Endodermal cell (in vitro differentiated cells): ENCODE measurements at regions not wholly inside any gene's neighbourhood (a gene's known extent, or its start where the extent isn't known, plus 50 kb on each side); places are given as distances from the start of the nearest gene placed in this dataset.

Source experiments
- DNase-seq: peaks from one replicate; pipeline ENCODE4 v3.0.0-alpha.2; 2017
- H3K27ac ChIP-seq: 2 replicates; pipeline ENCODE4 v1.5.1; 2013; ENCODE audit warnings: mild to moderate bottlenecking, low read depth, low read length, moderate library complexity
- H3K27me3 ChIP-seq: 2 replicates; pipeline ENCODE4 v1.6.1; 2013; ENCODE audit warnings: mild to moderate bottlenecking, low read length, moderate library complexity; ENCODE audit not compliant: insufficient read depth, control insufficient read depth, poor library complexity, severe bottlenecking
- H3K36me3 ChIP-seq: 2 replicates; pipeline ENCODE4 v1.7.0; 2013; ENCODE audit warnings: mild to moderate bottlenecking, low read length, moderate library complexity; ENCODE audit not compliant: control insufficient read depth, insufficient read depth
- H3K4me1 ChIP-seq: one replicate; pipeline ENCODE4 v1.7.0; 2013; ENCODE audit warnings: low read length; ENCODE audit not compliant: control insufficient read depth, insufficient read depth
- H3K4me3 ChIP-seq: 2 replicates; pipeline ENCODE4 v1.5.1; 2013; ENCODE audit warnings: mild to moderate bottlenecking, low read length, moderate library complexity
- H3K9ac ChIP-seq: 2 replicates; pipeline ENCODE4 v1.6.1; 2013; ENCODE audit warnings: mild to moderate bottlenecking, low read length, moderate library complexity; ENCODE audit not compliant: poor library complexity, severe bottlenecking; ENCODE audit errors: extremely low read depth
- H3K9me3 ChIP-seq: 2 replicates; pipeline ENCODE4 v1.6.1; 2013; ENCODE audit warnings: mild to moderate bottlenecking, low read length, moderate library complexity; ENCODE audit not compliant: control insufficient read depth
- H3K27ac Mint-ChIP-seq: 2 replicates; pipeline ENCODE4 v1.8.0; 2020; ENCODE audit warnings: mixed read lengths
- H3K27me3 Mint-ChIP-seq: 2 replicates; pipeline ENCODE4 v1.8.0; 2021; ENCODE audit warnings: mild to moderate bottlenecking, mixed read lengths; ENCODE audit not compliant: insufficient read depth
- H3K36me3 Mint-ChIP-seq: 2 replicates; pipeline ENCODE4 v1.8.0; 2020; ENCODE audit warnings: low read depth, mixed read lengths
- H3K4me1 Mint-ChIP-seq: 2 replicates; pipeline ENCODE4 v1.8.0; 2020; ENCODE audit warnings: mixed read lengths
- H3K4me3 Mint-ChIP-seq: 2 replicates; pipeline ENCODE4 v1.8.0; 2020; ENCODE audit warnings: mild to moderate bottlenecking, moderate library complexity, mixed read lengths
- H3K9me3 Mint-ChIP-seq: 2 replicates; pipeline ENCODE4 v1.8.0; 2020; ENCODE audit warnings: mild to moderate bottlenecking, mixed read lengths
- CTCF ChIP-seq: fragments of 200-600 bp; sonication (generic); conservative IDR thresholded peaks from 2 replicates; pipeline ENCODE4 v1.5.0; 2021; ENCODE audit warnings: antibody characterized with exemption, mild to moderate bottlenecking
- WGBS, 2 experiments: methylation state at CpG; one replicate each; pipeline versions ENCODE4 v1.1.5 to v1.1.7; 2013; ENCODE audit warnings: missing lambda C conversion rate in 2 of 2, mixed read lengths in 1 of 2; ENCODE audit not compliant: insufficient coverage in 1 of 2, insufficient read length in 1 of 2; 5-methylcytosine and 5-hydroxymethylcytosine counted together

- no peaks in the 10 kb centered on the region for H3K36me3 Mint-ChIP-seq
- no peaks in the 10 kb centered on the region for H3K27me3 Mint-ChIP-seq
- Histone ChIP-seq H3K36me3 (no peaks in the 10 kb centered on the region), H3K27ac (no peak overlapping the region), H3K27me3 (no peaks in the 10 kb centered on the region), H3K4me3 (no peak overlapping the region), H3K9me3 (peaks cover 25% of the 10 kb centered on the region), H3K4me1 (no peaks in the 10 kb centered on the region), H3K9ac (no peak overlapping the region)
- H3K4me1 Mint-ChIP-seq = peaks cover 4% of the 10 kb centered on the region
- DNase-seq = no peak
- WGBS, 2 experiments = 71 to 72% methylated on average over 2 of the region's 2 CpGs
- no peak overlapping the region for H3K4me3 Mint-ChIP-seq
- H3K27ac Mint-ChIP-seq = no peak overlapping the region
- TF ChIP-seq CTCF = no peak
- H3K9me3 Mint-ChIP-seq = peaks cover 43% of the 10 kb centered on the region
Observed at GRCh38 chr2:96436416-96436815, 68.7 kb downstream of the NEURL3 start.

GRCh38 chr2:96431319-96431718 lies 73.8 kb downstream of the NEURL3 start:
- Histone ChIP-seq H3K4me1 (no peaks in the 10 kb centered on the region), H3K9me3 (peaks cover 8% of the 10 kb centered on the region), H3K9ac (no peak overlapping the region), H3K27ac (no peak overlapping the region), H3K27me3 (no peaks in the 10 kb centered on the region), H3K36me3 (no peaks in the 10 kb centered on the region), H3K4me3 (no peak overlapping the region)
- TF ChIP-seq CTCF = no peak
- no peak overlapping the region for H3K27ac Mint-ChIP-seq
- peaks cover 25% of the 10 kb centered on the region for H3K9me3 Mint-ChIP-seq
- 83 to 90% methylated on average over 2 to 6 of the region's 6 CpGs for WGBS, 2 experiments
- no peaks in the 10 kb centered on the region for H3K36me3 Mint-ChIP-seq
- H3K4me1 Mint-ChIP-seq = no peaks in the 10 kb centered on the region
- no peak overlapping the region for H3K4me3 Mint-ChIP-seq
- peak; percentile 10 for DNase-seq
- H3K27me3 Mint-ChIP-seq = peaks cover 2% of the 10 kb centered on the region

GRCh38 chr2:96430394-96430988 lies 74.7 kb downstream of the NEURL3 start:
- Histone ChIP-seq H3K27ac (no peak overlapping the region), H3K4me3 (no peak overlapping the region), H3K27me3 (no peaks in the 10 kb centered on the region), H3K9me3 (peaks cover 10% of the 10 kb centered on the region), H3K4me1 (no peaks in the 10 kb centered on the region), H3K9ac (no peak overlapping the region), H3K36me3 (no peaks in the 10 kb centered on the region)
- peak; percentile 20 for DNase-seq
- H3K27me3 Mint-ChIP-seq = peaks cover 2% of the 10 kb centered on the region
- H3K27ac Mint-ChIP-seq = no peak overlapping the region
- peaks cover 28% of the 10 kb centered on the region for H3K9me3 Mint-ChIP-seq
- 90 to 100% methylated on average over 3 to 4 of the region's 4 CpGs for WGBS, 2 experiments
- no peaks in the 10 kb centered on the region for H3K4me1 Mint-ChIP-seq
- H3K36me3 Mint-ChIP-seq = no peaks in the 10 kb centered on the region
- TF ChIP-seq CTCF = no peak
- H3K4me3 Mint-ChIP-seq = no peak overlapping the region
